ENCODE measurements at regions not wholly inside any gene's neighbourhood (a gene's known extent, or its start where the extent isn't known, plus 50 kb on each side); places are given as distances from the start of the nearest gene placed in this dataset.

- ChIA-PET POLR2A (no interaction called here), CTCF (no interaction called here), RAD21 (ENCODE audit: unreplicated experiment) (no interaction called here), SMC1A (ENCODE audit: uncharacterized antibody, unreplicated experiment) (no interaction called here)
- DNase-seq (ENCODE audit: low read depth, low spot score): no peak
- Histone ChIP-seq H3K4me2 (ENCODE audit: control insufficient read depth, insufficient read depth) (no peak overlapping the region), H2AFZ (ENCODE audit: control insufficient read depth, low read depth, low read length) (no peak overlapping the region), H3K79me2 (ENCODE audit: control insufficient read depth, insufficient read depth, low read length) (no peaks in the 10 kb centered on the region), H3K4me1 (ENCODE audit: control insufficient read depth, insufficient read depth, low read length) (no peaks in the 10 kb centered on the region), H3K27ac (ENCODE audit: control insufficient read depth, insufficient read depth) (no peak overlapping the region), H3K9ac (ENCODE audit: control insufficient read depth, insufficient read depth, low read length) (no peak overlapping the region), H3K4me3 (no peak overlapping the region), H3K27me3 (replicated peaks in 1 of 2; ENCODE audit: control insufficient read depth in 2 of 2, insufficient read depth in 2 of 2, low read length in 1 of 2) (no peaks in the 10 kb centered on the region), H3K36me3 (ENCODE audit: control insufficient read depth in 2 of 2, insufficient read depth in 2 of 2, low read length in 1 of 2) (no peaks in the 10 kb centered on the region), H4K20me1 (ENCODE audit: control insufficient read depth, insufficient read depth) (no peaks in the 10 kb centered on the region), H3K9me3 (replicated peaks; ENCODE audit: control insufficient read depth, insufficient read depth, low read length) (no peaks in the 10 kb centered on the region)
- no TSS peak for BruUV-seq (replicated peaks)
- intact Hi-C loops (cut with micrococcal nuclease; ENCODE audit: unreplicated experiment): no loop called here
- in situ Hi-C loops (cut with MboI): no loop called here
- ATAC-seq: no peak
- no peak for FAIRE-seq
- WGBS (ENCODE audit: insufficient coverage, insufficient replicate concordance, low lambda C conversion rate, missing lambda C conversion rate): 59% methylated on average over 6 of the region's 6 CpGs
- no peak for TF ChIP-seq ZNF687 (IDR thresholded peaks at IDR 0.05)
- TF ChIP-seq ZBED1 (IDR thresholded peaks at IDR 0.05; ENCODE audit: borderline replicate concordance): no peak
- TF ChIP-seq TCF3 (IDR thresholded peaks at IDR 0.05; ENCODE audit: borderline replicate concordance, insufficient read depth, low read depth, low read length): no peak
- no peak for TF ChIP-seq IRF3 (IDR thresholded peaks at IDR 0.05)
- no peak for TF ChIP-seq ZBTB11 (CRISPR knock-in tag; IDR thresholded peaks at IDR 0.05)
- TF ChIP-seq CBX3 (IDR thresholded peaks at IDR 0.05; ENCODE audit: borderline replicate concordance, low read depth): no peak
- TF ChIP-seq BCL11A (IDR thresholded peaks at IDR 0.05; ENCODE audit: low read depth, low read length): no peak
- TF ChIP-seq HDGF (IDR thresholded peaks at IDR 0.05): no peak
- no peak for TF ChIP-seq EZH2 (IDR thresholded peaks at IDR 0.05; ENCODE audit: borderline replicate concordance, control insufficient read depth, low read depth, low read length)
- TF ChIP-seq BHLHE40 (IDR thresholded peaks at IDR 0.05; ENCODE audit: borderline replicate concordance in 1 of 2, low read depth in 2 of 2, low read length in 1 of 2): no peak
- TF ChIP-seq ETV6 (conservative IDR thresholded peaks at IDR 0.05 in 1 of 2, IDR thresholded peaks at IDR 0.05 in 1 of 2; ENCODE audit: borderline replicate concordance in 1 of 2, low read depth in 1 of 2): no peak
- TF ChIP-seq MYB (IDR thresholded peaks at IDR 0.05; ENCODE audit: borderline replicate concordance, low read depth, low read length): no peak
Measured at GRCh38 chr18:22034276-22034675, 135.1 kb upstream of the GATA6 start.
